H1 (cell line): ENCODE measurements at regions not wholly inside any gene's neighbourhood (a gene's known extent, or its start where the extent isn't known, plus 50 kb on each side); places are given as distances from the start of the nearest gene placed in this dataset.

Experiments used
- CTCF ChIA-PET: fragments of 300-600 bp; sonication (Branson Sonifier 250); formaldehyde crosslinking; loops from one replicate; lab custom pipeline; 2021; ENCODE audit not compliant: partially characterized antibody; lab: Charles Lee
- POLR2A ChIA-PET: fragments of 300-600 bp; sonication (Branson Sonifier 250); formaldehyde crosslinking; loops from one replicate; lab custom pipeline; 2021; ENCODE audit warnings: inconsistent platforms; ENCODE audit not compliant: partially characterized antibody; lab: Charles Lee
- DNase-seq, 2 experiments: peaks; one replicate each; pipeline versions ENCODE4 v3.0.0 to v3.0.0-alpha.2; 2010 to 2022; ENCODE audit warnings: low spot score in 2 of 2, low read depth in 1 of 2, mixed read lengths in 1 of 2
- FAIRE-seq: peaks from 2 replicates; lab custom pipeline; 2011; peaks lifted over from hg19 to GRCh38; lab: Jason Lieb, UNC
- H2AFZ ChIP-seq: 2 replicates; pipeline ENCODE4 v1.8.1; 2012; ENCODE audit warnings: low read length, inconsistent platforms
- H2AK5ac ChIP-seq: 2 replicates; pipeline ENCODE4 v1.6.1; 2013; ENCODE audit warnings: low read depth, low read length
- H2BK120ac ChIP-seq: replicated peaks from 2 replicates; pipeline ENCODE3; 2013; ENCODE audit warnings: low read depth, low read length, inconsistent platforms
- H2BK12ac ChIP-seq: 2 replicates; pipeline ENCODE4 v1.6.1; 2013; ENCODE audit warnings: low read depth, low read length
- H2BK15ac ChIP-seq: 2 replicates; pipeline ENCODE4 v1.6.1; 2013; ENCODE audit warnings: low read length
- H2BK20ac ChIP-seq: 2 replicates; pipeline ENCODE4 v1.6.1; 2013; ENCODE audit warnings: low read length
- H2BK5ac ChIP-seq: 2 replicates; pipeline ENCODE4 v1.6.1; 2013; ENCODE audit warnings: low read depth, low read length
- H3K14ac ChIP-seq: 2 replicates; pipeline ENCODE4 v1.6.1; 2013; ENCODE audit warnings: inconsistent platforms; ENCODE audit not compliant: insufficient read length
- H3K18ac ChIP-seq: 2 replicates; pipeline ENCODE4 v1.6.1; 2013; ENCODE audit warnings: low read length; ENCODE audit errors: extremely low read depth
- H3K23ac ChIP-seq: 2 replicates; pipeline ENCODE4 v1.6.1; 2013; ENCODE audit warnings: inconsistent platforms; ENCODE audit not compliant: insufficient read length
- H3K23me2 ChIP-seq: 2 replicates; pipeline ENCODE4 v1.6.1; 2013; ENCODE audit warnings: low read depth, low read length
- H3K27ac ChIP-seq: 2 replicates; pipeline ENCODE4 v1.6.1; 2011; ENCODE audit warnings: low read depth, low read length, inconsistent platforms
- H3K27me3 ChIP-seq, 4 experiments: replicated peaks in 1 of 4; 1 replicate in 1 of 4; 2 replicates in 3 of 4; pipeline versions ENCODE4 v1.6.1 to v1.8.1; 2011 to 2013; ENCODE audit warnings: low read length in 3 of 4, mild to moderate bottlenecking in 3 of 4, inconsistent platforms in 2 of 4, mixed read lengths in 2 of 4, moderate library complexity in 1 of 4; ENCODE audit not compliant: control insufficient read depth in 3 of 4, insufficient read depth in 3 of 4; ENCODE audit errors: extremely low read depth in 1 of 4
- H3K36me3 ChIP-seq, 4 experiments: 2 replicates each; pipeline versions ENCODE4 v1.6.1 to v1.8.1; 2011 to 2013; ENCODE audit warnings: mild to moderate bottlenecking in 4 of 4, low read length in 3 of 4, moderate library complexity in 2 of 4, control low read depth in 1 of 4, inconsistent platforms in 1 of 4; ENCODE audit not compliant: insufficient read depth in 4 of 4, control insufficient read depth in 2 of 4
- H3K4ac ChIP-seq: replicated peaks from 2 replicates; pipeline ENCODE3; 2013; ENCODE audit warnings: low read length, low read depth, mixed read lengths, inconsistent platforms; ENCODE audit not compliant: insufficient read length
- H3K4me1 ChIP-seq, 4 experiments: replicated peaks in 1 of 4; 1 replicate in 1 of 4; 2 replicates in 3 of 4; pipeline versions ENCODE4 v1.6.1 to v1.8.1; 2011 to 2013; ENCODE audit warnings: low read length in 3 of 4, inconsistent platforms in 2 of 4, mixed read lengths in 1 of 4; ENCODE audit not compliant: insufficient read depth in 4 of 4, control insufficient read depth in 3 of 4
- H3K4me2 ChIP-seq, 2 experiments: 2 replicates each; pipeline versions ENCODE4 v1.6.1 to v1.8.1; 2011 to 2013; ENCODE audit warnings: low read depth in 2 of 2, low read length in 2 of 2, control low read depth in 1 of 2, inconsistent platforms in 1 of 2, mild to moderate bottlenecking in 1 of 2; ENCODE audit not compliant: insufficient read depth in 1 of 2
- H3K4me3 ChIP-seq, 4 experiments: fragments of 200-600, 300-600 bp in 1 of 4; sonication (generic), shearing (Covaris generic), sonication (Bioruptor Twin) in 1 of 4; 2 replicates each; pipeline versions ENCODE4 v1.5.1 to v1.8.1; 2011 to 2016; ENCODE audit warnings: low read length in 4 of 4, low read depth in 3 of 4, control low read depth in 2 of 4, inconsistent platforms in 2 of 4, mild to moderate bottlenecking in 2 of 4, mixed read lengths in 1 of 4, moderate library complexity in 1 of 4; ENCODE audit not compliant: insufficient read depth in 2 of 4; ENCODE audit errors: extremely low read depth in 1 of 4
- H3K56ac ChIP-seq: replicated peaks from 2 replicates; pipeline ENCODE3; 2013; ENCODE audit warnings: low read depth, mild to moderate bottlenecking, mixed read lengths, low read length, inconsistent platforms; ENCODE audit not compliant: insufficient read length
- H3K79me1 ChIP-seq: 2 replicates; pipeline ENCODE4 v1.6.1; 2013; ENCODE audit warnings: low read depth, low read length, control low read depth
- H3K79me2 ChIP-seq, 2 experiments: 2 replicates each; pipeline versions ENCODE4 v1.6.1 to v1.8.1; 2012 to 2013; ENCODE audit warnings: low read length in 2 of 2, mild to moderate bottlenecking in 2 of 2, inconsistent platforms in 1 of 2; ENCODE audit not compliant: insufficient read depth in 2 of 2, control insufficient read depth in 1 of 2
- H3K9ac ChIP-seq, 4 experiments: replicated peaks in 1 of 4; 1 replicate in 1 of 4; 2 replicates in 3 of 4; pipeline versions ENCODE4 v1.6.1 to v1.8.1; 2011 to 2013; ENCODE audit warnings: low read depth in 3 of 4, low read length in 3 of 4, control low read depth in 2 of 4, mild to moderate bottlenecking in 2 of 4, moderate library complexity in 2 of 4, inconsistent platforms in 1 of 4; ENCODE audit errors: extremely low read depth in 1 of 4
- H3K9me3 ChIP-seq, 2 experiments: 2 replicates each; pipeline versions ENCODE4 v1.6.1 to v1.8.1; 2012 to 2013; ENCODE audit warnings: mild to moderate bottlenecking in 2 of 2, moderate library complexity in 2 of 2, control low read depth in 1 of 2, inconsistent platforms in 1 of 2, low read depth in 1 of 2, low read length in 1 of 2, mixed read lengths in 1 of 2; ENCODE audit not compliant: insufficient read depth in 2 of 2
- H4K20me1 ChIP-seq, 2 experiments: replicated peaks in 1 of 2; 2 replicates each; pipeline versions ENCODE3 to v1.8.1; 2011 to 2013; ENCODE audit warnings: inconsistent platforms in 2 of 2, low read length in 2 of 2, mild to moderate bottlenecking in 1 of 2; ENCODE audit not compliant: insufficient read depth in 2 of 2, control insufficient read depth in 1 of 2
- H4K5ac ChIP-seq: 2 replicates; pipeline ENCODE4 v1.6.1; 2013; ENCODE audit warnings: low read length, low read depth, mixed read lengths, inconsistent platforms; ENCODE audit not compliant: insufficient read length
- H4K8ac ChIP-seq: 2 replicates; pipeline ENCODE4 v1.8.0; 2013; ENCODE audit warnings: mild to moderate bottlenecking, moderate library complexity, low read length, inconsistent platforms; ENCODE audit not compliant: insufficient read depth; ENCODE audit errors: extremely low read depth
- H4K91ac ChIP-seq: replicated peaks from 2 replicates; pipeline ENCODE3; 2013; ENCODE audit warnings: low read length, mixed read lengths, inconsistent platforms; ENCODE audit not compliant: insufficient read length
- WGBS, 2 experiments: shearing (Covaris generic) in 1 of 2; methylation state at CpG; one replicate each; pipeline versions ENCODE4 v1.1.6 to v1.1.7; 2013 to 2015; ENCODE audit warnings: low lambda C conversion rate in 2 of 2, mixed read lengths in 2 of 2, inconsistent platforms in 1 of 2, low coverage in 1 of 2, missing lambda C conversion rate in 1 of 2; ENCODE audit not compliant: insufficient replicate concordance in 2 of 2, insufficient coverage in 1 of 2, insufficient read length in 1 of 2; ENCODE audit errors: extremely low coverage in 1 of 2, missing lambda C conversion rate in 1 of 2; 5-methylcytosine and 5-hydroxymethylcytosine counted together

GRCh38 chr16:86067516-86067915, 168.6 kb downstream of the IRF8 start:
- POLR2A ChIA-PET = interaction anchor here (1.2 kb wide), 1 partner anchor 24 kb away, joined by 4 read pairs; no protein-coding TSS in a partner anchor
- no peak overlapping the region for H2BK15ac ChIP-seq
- no peak overlapping the region for H3K18ac ChIP-seq
- H3K4ac ChIP-seq = no peak overlapping the region
- no peaks in the 10 kb centered on the region for H3K36me3 ChIP-seq
- H2BK120ac ChIP-seq = no peak overlapping the region
- H4K8ac ChIP-seq = no peak overlapping the region
- H4K20me1 ChIP-seq = peaks cover 0 to 1% of the 10 kb centered on the region in 2 experiments
- no peak overlapping the region for H2AFZ ChIP-seq
- H2BK20ac ChIP-seq = no peak overlapping the region
- no peaks in the 10 kb centered on the region for H3K79me1 ChIP-seq
- peaks cover 0 to 3% (median 0%) of the 10 kb centered on the region in 4 experiments; a peak in 1 of 7 replicates for H3K27me3 ChIP-seq
- H4K91ac ChIP-seq = no peak overlapping the region
- DNase-seq (no peak), FAIRE-seq (no peak)
- no peaks in the 10 kb centered on the region; a peak in 1 of 7 replicates for H3K4me1 ChIP-seq
- H3K23me2 ChIP-seq = no peaks in the 10 kb centered on the region
- no peaks in the 10 kb centered on the region for H3K79me2 ChIP-seq
- WGBS, 2 experiments = 87% methylated on average over 10 of the region's 10 CpGs; no CpG with 5 or more reads in 1 of the 2 experiments
- H3K9ac ChIP-seq = no peak overlapping the region
- H4K5ac ChIP-seq = no peak overlapping the region
- H3K23ac ChIP-seq = no peak overlapping the region
- no peak overlapping the region for H3K4me2 ChIP-seq
- no peak overlapping the region for H3K27ac ChIP-seq
- no peak overlapping the region for H3K14ac ChIP-seq
- H2AK5ac ChIP-seq = no peak overlapping the region
- CTCF ChIA-PET = interaction anchor here (1.2 to 2.7 kb wide), 5 partner anchors 9 to 450 kb away, joined by 3 to 7 read pairs (median 4); no protein-coding TSS in a partner anchor
- no peaks in the 10 kb centered on the region for H3K9me3 ChIP-seq
- H2BK12ac ChIP-seq = no peak overlapping the region
- H2BK5ac ChIP-seq = no peak overlapping the region
- no peak overlapping the region for H3K56ac ChIP-seq
- no peak overlapping the region for H3K4me3 ChIP-seq
